HCT116 (cell line): ENCODE measurements at regions not wholly inside any gene's neighbourhood (a gene's known extent, or its start where the extent isn't known, plus 50 kb on each side); places are given as distances from the start of the nearest gene placed in this dataset.

ENCODE experiments used
- ATAC-seq: fragments of 200-7000 bp; cut with Tn5 transposase; 2 replicates; pipeline ENCODE4 v1.9.1; 2020; ENCODE audit warnings: mild to moderate bottlenecking, moderate library complexity
- BruUV-seq: library from RNA; stranded (reverse); fragments of 400-500 nt; replicated peaks from 2 replicates; lab custom pipeline; 2021; lab: Mats Ljungman, UMichigan
- CTCF ChIA-PET: fragments of 300-600 bp; sonication (Branson Sonifier 250); formaldehyde crosslinking; loops from one replicate; lab custom pipeline; 2021; ENCODE audit warnings: antibody characterized with exemption; lab: Charles Lee
- POLR2A ChIA-PET: fragments of 300-600, 350-600 bp; sonication (Branson Sonifier 250); formaldehyde crosslinking; loops from one replicate; lab custom pipeline; 2021; ENCODE audit warnings: antibody characterized with exemption; lab: Charles Lee
- RAD21 ChIA-PET, 2 experiments: fragments of 300-600 bp; sonication (Branson Sonifier 250); formaldehyde crosslinking; loops; one replicate each; lab custom pipeline; 2023; ENCODE audit warnings: low total read pairs in 2 of 2; ENCODE audit not compliant: uncharacterized antibody in 2 of 2, unreplicated experiment in 2 of 2, low non-redundant PET in 1 of 2; lab: Charles Lee
- DNase-seq: peaks from one replicate; pipeline ENCODE4 v3.0.0-alpha.2; 2010; ENCODE audit warnings: low read depth, low spot score
- H2AFZ ChIP-seq: fragments of 200-600 bp; shearing (Covaris generic), sonication (generic); 2 replicates; pipeline ENCODE4 v1.6.1; 2017; ENCODE audit warnings: low read depth, mixed run types, mixed read lengths, antibody characterized with exemption, low read length; ENCODE audit not compliant: poor library complexity, severe bottlenecking
- H3K27ac ChIP-seq: 2 replicates; pipeline ENCODE4 v1.5.1; 2012; ENCODE audit warnings: low read depth, low read length
- H3K27me3 ChIP-seq: fragments of 200-600 bp; sonication (generic); 2 replicates; pipeline ENCODE4 v1.6.1; 2016; ENCODE audit warnings: mixed run types, low read length, mixed read lengths; ENCODE audit not compliant: insufficient read depth
- H3K36me3 ChIP-seq, 2 experiments: fragments of 200-500 bp in 1 of 2; fragments of 200-600 bp in 1 of 2; sonication (Bioruptor generic) in 1 of 2; sonication (generic) in 1 of 2; 2 replicates each; pipeline versions ENCODE4 v1.5.1 to v1.6.1; 2014 to 2016; ENCODE audit warnings: low read length in 2 of 2, inconsistent platforms in 1 of 2, mixed read lengths in 1 of 2, mixed run types in 1 of 2; ENCODE audit not compliant: insufficient read depth in 2 of 2, control insufficient read depth in 1 of 2
- H3K4me1 ChIP-seq, 2 experiments: fragments of 200-600 bp in 1 of 2; sonication (generic) in 1 of 2; 2 replicates each; pipeline versions ENCODE4 v1.5.1 to v1.6.1; 2012 to 2017; ENCODE audit warnings: low read length in 2 of 2, inconsistent platforms in 1 of 2, mild to moderate bottlenecking in 1 of 2, mixed read lengths in 1 of 2, mixed run types in 1 of 2, moderate library complexity in 1 of 2; ENCODE audit not compliant: insufficient read depth in 2 of 2, control insufficient read depth in 1 of 2
- H3K4me2 ChIP-seq: fragments of 200-600 bp; sonication (generic); 2 replicates; pipeline ENCODE4 v1.6.1; 2017; ENCODE audit warnings: mixed run types, low read length, mixed read lengths
- H3K4me3 ChIP-seq, 2 experiments: fragments of 200-600 bp in 1 of 2; sonication (generic) in 1 of 2; replicated peaks in 1 of 2; 2 replicates each; pipeline ENCODE4 v1.5.1; 2011 to 2016; ENCODE audit warnings: low read length in 2 of 2, control low read depth in 1 of 2, low read depth in 1 of 2, mild to moderate bottlenecking in 1 of 2, mixed read lengths in 1 of 2, mixed run types in 1 of 2
- H3K79me2 ChIP-seq: fragments of 200-600 bp; sonication (generic); 2 replicates; pipeline ENCODE4 v1.6.1; 2017; ENCODE audit warnings: mild to moderate bottlenecking, mixed run types, low read length, moderate library complexity, mixed read lengths; ENCODE audit not compliant: insufficient read depth
- H3K9ac ChIP-seq: fragments of 200-600 bp; sonication (generic); 2 replicates; pipeline ENCODE4 v1.6.1; 2016; ENCODE audit warnings: low read length, mixed read lengths
- H3K9me2 ChIP-seq: fragments of 200-600 bp; sonication (generic), shearing (Covaris generic); 2 replicates; pipeline ENCODE4 v1.6.1; 2017; ENCODE audit warnings: mixed run types, mild to moderate bottlenecking, moderate library complexity; ENCODE audit not compliant: insufficient read depth
- H3K9me3 ChIP-seq, 2 experiments: fragments of 200-500 bp in 1 of 2; fragments of 200-600 bp in 1 of 2; sonication (Bioruptor generic) in 1 of 2; sonication (generic) in 1 of 2; 2 replicates each; pipeline ENCODE4 v1.6.1; 2014 to 2017; ENCODE audit warnings: low read length in 2 of 2, mixed read lengths in 2 of 2, inconsistent platforms in 1 of 2, low read depth in 1 of 2, mild to moderate bottlenecking in 1 of 2, mixed run types in 1 of 2, moderate library complexity in 1 of 2; ENCODE audit not compliant: control insufficient read depth in 1 of 2, insufficient read depth in 1 of 2
- H4K20me1 ChIP-seq: fragments of 200-600 bp; sonication (generic), shearing (Covaris generic); 2 replicates; pipeline ENCODE4 v1.6.1; 2017; ENCODE audit warnings: mixed run types, mild to moderate bottlenecking, moderate library complexity; ENCODE audit not compliant: insufficient read depth
- CEBPB ChIP-seq: IDR thresholded peaks from 2 replicates; pipeline ENCODE4 v1.6.1; 2012; ENCODE audit warnings: low read depth
- EGR1 ChIP-seq: IDR thresholded peaks from 2 replicates; pipeline ENCODE4 v1.6.1; 2012; ENCODE audit warnings: low read depth
- ELF1 ChIP-seq: IDR thresholded peaks from 2 replicates; pipeline ENCODE4 v1.6.1; 2012; ENCODE audit warnings: low read depth, borderline replicate concordance
- EZH2 ChIP-seq: fragments of 200-600 bp; sonication (generic); IDR thresholded peaks from 2 replicates; pipeline ENCODE4 v1.6.1; 2017; ENCODE audit warnings: antibody characterized with exemption, mixed run types
- EZH2phosphoT487 ChIP-seq: fragments of 200-600 bp; IDR thresholded peaks from 2 replicates; pipeline ENCODE4 v1.6.1; 2018; ENCODE audit warnings: antibody characterized with exemption, borderline replicate concordance
- FOSL1 ChIP-seq: IDR thresholded peaks from 2 replicates; pipeline ENCODE4 v1.6.1; 2012; ENCODE audit warnings: low read depth
- POLR2AphosphoS5 ChIP-seq: IDR thresholded peaks from 2 replicates; pipeline ENCODE4 v1.6.1; 2011; ENCODE audit warnings: mild to moderate bottlenecking, low read depth, low read length, moderate library complexity
- RAD21 ChIP-seq: IDR thresholded peaks from 2 replicates; pipeline ENCODE4 v1.6.1; 2012; ENCODE audit warnings: low read depth, mild to moderate bottlenecking
- YY1 ChIP-seq: IDR thresholded peaks from 2 replicates; pipeline ENCODE4 v1.6.1; 2011; ENCODE audit warnings: low read length, low read depth, moderate library complexity, mild to moderate bottlenecking; ENCODE audit not compliant: insufficient replicate concordance; ENCODE audit errors: extremely low read depth
- ZFX ChIP-seq: fragments of 450-650 bp; IDR thresholded peaks from 2 replicates; pipeline ENCODE4 v1.6.1; 2017
- ZNF274 ChIP-seq: fragments of 200-500 bp; sonication (Bioruptor generic); IDR thresholded peaks from 2 replicates; pipeline ENCODE4 v1.6.1; 2014; ENCODE audit warnings: mild to moderate bottlenecking, low read depth, low read length, inconsistent platforms
- intact Hi-C: fragments of 100-400 bp; cut with micrococcal nuclease; formaldehyde crosslinking; loops from 2 replicates; pipeline ENCODE4 v1.10.0; 2022
- TF ChIP-seq, protein P1 (sequence below), 3 experiments: fragments of 200-600 bp in 1 of 3; sonication (generic) in 1 of 3; IDR thresholded peaks in 2 of 3; conservative IDR thresholded peaks in 1 of 3; 2 replicates each; pipeline ENCODE4 v1.5.1; 2012 to 2017; ENCODE audit warnings: low read depth in 2 of 3, low read length in 2 of 3, antibody characterized with exemption in 1 of 3, borderline replicate concordance in 1 of 3, control low read depth in 1 of 3, mild to moderate bottlenecking in 1 of 3, mixed read lengths in 1 of 3, mixed run types in 1 of 3, moderate library complexity in 1 of 3; ENCODE audit not compliant: insufficient read depth in 1 of 3
- TF ChIP-seq, protein P2 (sequence below): IDR thresholded peaks from 2 replicates; pipeline ENCODE4 v1.6.1; 2012
- TF ChIP-seq, protein P3 (sequence below): IDR thresholded peaks from 2 replicates; pipeline ENCODE4 v1.6.1; 2012; ENCODE audit warnings: low read depth
- TF ChIP-seq, protein P4 (sequence below): IDR thresholded peaks from 2 replicates; pipeline ENCODE4 v1.6.1; 2012
- TF ChIP-seq, protein P5 (sequence below): IDR thresholded peaks from 2 replicates; pipeline ENCODE4 v1.6.1; 2011; ENCODE audit warnings: mild to moderate bottlenecking, low read length, moderate library complexity; ENCODE audit not compliant: insufficient replicate concordance; ENCODE audit errors: extremely low read depth

GRCh38 chr15:29994284-29994683, 88.5 kb upstream of the GOLGA8J start (continued):
- TF ChIP-seq, protein P1, sequence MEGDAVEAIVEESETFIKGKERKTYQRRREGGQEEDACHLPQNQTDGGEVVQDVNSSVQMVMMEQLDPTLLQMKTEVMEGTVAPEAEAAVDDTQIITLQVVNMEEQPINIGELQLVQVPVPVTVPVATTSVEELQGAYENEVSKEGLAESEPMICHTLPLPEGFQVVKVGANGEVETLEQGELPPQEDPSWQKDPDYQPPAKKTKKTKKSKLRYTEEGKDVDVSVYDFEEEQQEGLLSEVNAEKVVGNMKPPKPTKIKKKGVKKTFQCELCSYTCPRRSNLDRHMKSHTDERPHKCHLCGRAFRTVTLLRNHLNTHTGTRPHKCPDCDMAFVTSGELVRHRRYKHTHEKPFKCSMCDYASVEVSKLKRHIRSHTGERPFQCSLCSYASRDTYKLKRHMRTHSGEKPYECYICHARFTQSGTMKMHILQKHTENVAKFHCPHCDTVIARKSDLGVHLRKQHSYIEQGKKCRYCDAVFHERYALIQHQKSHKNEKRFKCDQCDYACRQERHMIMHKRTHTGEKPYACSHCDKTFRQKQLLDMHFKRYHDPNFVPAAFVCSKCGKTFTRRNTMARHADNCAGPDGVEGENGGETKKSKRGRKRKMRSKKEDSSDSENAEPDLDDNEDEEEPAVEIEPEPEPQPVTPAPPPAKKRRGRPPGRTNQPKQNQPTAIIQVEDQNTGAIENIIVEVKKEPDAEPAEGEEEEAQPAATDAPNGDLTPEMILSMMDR (IDR thresholded peaks at IDR 0.05 in 2 of 3, conservative IDR thresholded peaks at IDR 0.05 in 1 of 3; ENCODE audit: borderline replicate concordance in 1 of 3, insufficient read depth in 1 of 3, low read depth in 2 of 3, low read length in 2 of 3), result no peak
- no peak for TF ChIP-seq EZH2phosphoT487
- TF ChIP-seq POLR2AphosphoS5, result no peak
- TF ChIP-seq ZFX, result no peak
- TF ChIP-seq CEBPB, result no peak
- TF ChIP-seq, protein P2, sequence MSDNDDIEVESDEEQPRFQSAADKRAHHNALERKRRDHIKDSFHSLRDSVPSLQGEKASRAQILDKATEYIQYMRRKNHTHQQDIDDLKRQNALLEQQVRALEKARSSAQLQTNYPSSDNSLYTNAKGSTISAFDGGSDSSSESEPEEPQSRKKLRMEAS, result no peak
- TF ChIP-seq, all 23 proteins: peak for 0

DNA sequence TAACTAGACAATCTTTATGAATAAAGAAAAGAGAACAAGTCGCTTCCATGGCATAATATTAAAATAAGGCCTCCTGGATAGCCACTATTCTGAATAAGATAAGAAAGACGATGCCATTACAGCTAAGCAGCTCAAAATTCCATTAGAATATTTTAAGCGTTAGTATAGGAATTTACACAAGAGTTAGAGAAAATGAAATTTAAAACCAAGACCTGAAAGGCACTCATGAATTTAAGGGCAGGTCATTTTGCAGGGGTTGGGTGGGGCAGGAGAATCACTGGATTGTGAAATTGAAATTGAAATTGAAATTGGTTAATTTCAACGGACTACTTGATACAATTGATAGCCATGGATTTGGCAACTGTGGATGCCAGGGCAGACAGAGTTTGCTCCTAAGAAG, 91.8 kb upstream of the GOLGA8J start:
- intact Hi-C loops, result no loop called here
- Histone ChIP-seq H3K27ac (no peak overlapping the region), H3K36me3 (no peaks in the 10 kb centered on the region), H3K4me3 (no peak overlapping the region), H3K4me1 (no peaks in the 10 kb centered on the region), H3K9me2 (no peaks in the 10 kb centered on the region), H3K79me2 (no peaks in the 10 kb centered on the region), H2AFZ (no peak overlapping the region), H3K9ac (no peak overlapping the region), H4K20me1 (no peaks in the 10 kb centered on the region), H3K27me3 (no peaks in the 10 kb centered on the region), H3K4me2 (no peak overlapping the region), H3K9me3 (no peaks in the 10 kb centered on the region)
- no TSS peak for BruUV-seq
- DNase-seq (no peak), ATAC-seq (no peak)
- ChIA-PET POLR2A (no interaction called here), RAD21 (no interaction called here), CTCF (no interaction called here)
- TF ChIP-seq, protein P2, result no peak
- TF ChIP-seq YY1, result no peak
- no peak for TF ChIP-seq CEBPB
- TF ChIP-seq, protein P3, sequence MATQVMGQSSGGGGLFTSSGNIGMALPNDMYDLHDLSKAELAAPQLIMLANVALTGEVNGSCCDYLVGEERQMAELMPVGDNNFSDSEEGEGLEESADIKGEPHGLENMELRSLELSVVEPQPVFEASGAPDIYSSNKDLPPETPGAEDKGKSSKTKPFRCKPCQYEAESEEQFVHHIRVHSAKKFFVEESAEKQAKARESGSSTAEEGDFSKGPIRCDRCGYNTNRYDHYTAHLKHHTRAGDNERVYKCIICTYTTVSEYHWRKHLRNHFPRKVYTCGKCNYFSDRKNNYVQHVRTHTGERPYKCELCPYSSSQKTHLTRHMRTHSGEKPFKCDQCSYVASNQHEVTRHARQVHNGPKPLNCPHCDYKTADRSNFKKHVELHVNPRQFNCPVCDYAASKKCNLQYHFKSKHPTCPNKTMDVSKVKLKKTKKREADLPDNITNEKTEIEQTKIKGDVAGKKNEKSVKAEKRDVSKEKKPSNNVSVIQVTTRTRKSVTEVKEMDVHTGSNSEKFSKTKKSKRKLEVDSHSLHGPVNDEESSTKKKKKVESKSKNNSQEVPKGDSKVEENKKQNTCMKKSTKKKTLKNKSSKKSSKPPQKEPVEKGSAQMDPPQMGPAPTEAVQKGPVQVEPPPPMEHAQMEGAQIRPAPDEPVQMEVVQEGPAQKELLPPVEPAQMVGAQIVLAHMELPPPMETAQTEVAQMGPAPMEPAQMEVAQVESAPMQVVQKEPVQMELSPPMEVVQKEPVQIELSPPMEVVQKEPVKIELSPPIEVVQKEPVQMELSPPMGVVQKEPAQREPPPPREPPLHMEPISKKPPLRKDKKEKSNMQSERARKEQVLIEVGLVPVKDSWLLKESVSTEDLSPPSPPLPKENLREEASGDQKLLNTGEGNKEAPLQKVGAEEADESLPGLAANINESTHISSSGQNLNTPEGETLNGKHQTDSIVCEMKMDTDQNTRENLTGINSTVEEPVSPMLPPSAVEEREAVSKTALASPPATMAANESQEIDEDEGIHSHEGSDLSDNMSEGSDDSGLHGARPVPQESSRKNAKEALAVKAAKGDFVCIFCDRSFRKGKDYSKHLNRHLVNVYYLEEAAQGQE, result no peak
- TF ChIP-seq, protein P4, sequence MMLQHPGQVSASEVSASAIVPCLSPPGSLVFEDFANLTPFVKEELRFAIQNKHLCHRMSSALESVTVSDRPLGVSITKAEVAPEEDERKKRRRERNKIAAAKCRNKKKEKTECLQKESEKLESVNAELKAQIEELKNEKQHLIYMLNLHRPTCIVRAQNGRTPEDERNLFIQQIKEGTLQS, result no peak
- TF ChIP-seq ELF1, result no peak
- no peak for TF ChIP-seq ZNF274
- TF ChIP-seq, protein P5, sequence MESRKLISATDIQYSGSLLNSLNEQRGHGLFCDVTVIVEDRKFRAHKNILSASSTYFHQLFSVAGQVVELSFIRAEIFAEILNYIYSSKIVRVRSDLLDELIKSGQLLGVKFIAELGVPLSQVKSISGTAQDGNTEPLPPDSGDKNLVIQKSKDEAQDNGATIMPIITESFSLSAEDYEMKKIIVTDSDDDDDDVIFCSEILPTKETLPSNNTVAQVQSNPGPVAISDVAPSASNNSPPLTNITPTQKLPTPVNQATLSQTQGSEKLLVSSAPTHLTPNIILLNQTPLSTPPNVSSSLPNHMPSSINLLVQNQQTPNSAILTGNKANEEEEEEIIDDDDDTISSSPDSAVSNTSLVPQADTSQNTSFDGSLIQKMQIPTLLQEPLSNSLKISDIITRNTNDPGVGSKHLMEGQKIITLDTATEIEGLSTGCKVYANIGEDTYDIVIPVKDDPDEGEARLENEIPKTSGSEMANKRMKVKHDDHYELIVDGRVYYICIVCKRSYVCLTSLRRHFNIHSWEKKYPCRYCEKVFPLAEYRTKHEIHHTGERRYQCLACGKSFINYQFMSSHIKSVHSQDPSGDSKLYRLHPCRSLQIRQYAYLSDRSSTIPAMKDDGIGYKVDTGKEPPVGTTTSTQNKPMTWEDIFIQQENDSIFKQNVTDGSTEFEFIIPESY, result no peak
- no peak for TF ChIP-seq FOSL1
- TF ChIP-seq ZFX, result no peak
- no peak for TF ChIP-seq EZH2
- TF ChIP-seq RAD21, result no peak
- no peak for TF ChIP-seq EGR1
